Kidney (tissue), 13 donors: ENCODE measurements at regions not wholly inside any gene's neighbourhood (a gene's known extent, or its start where the extent isn't known, plus 50 kb on each side); places are given as distances from the start of the nearest gene placed in this dataset.

Source experiments
- DNase-seq, 5 donors: peaks; one replicate each; pipeline ENCODE4 v3.0.0-alpha.2; 2013 to 2020
- FAIRE-seq: peaks from 2 replicates; lab custom pipeline; 2012; peaks lifted over from hg19 to GRCh38; lab: Jason Lieb, UNC
- H3K27ac ChIP-seq, 2 donors: one replicate each; pipeline ENCODE4 v1.7.0; 2013; ENCODE audit warnings: low read depth in 2 of 2, low read length in 2 of 2, inconsistent platforms in 1 of 2
- H3K27me3 ChIP-seq: one replicate; pipeline ENCODE4 v1.7.1; 2013; ENCODE audit warnings: low read length, inconsistent platforms; ENCODE audit not compliant: control insufficient read depth, insufficient read depth
- H3K36me3 ChIP-seq, 3 donors: one replicate each; pipeline versions ENCODE4 v1.7.0 to v1.7.1; 2013; ENCODE audit warnings: low read length in 3 of 3, control low read depth in 1 of 3, inconsistent platforms in 1 of 3; ENCODE audit not compliant: insufficient read depth in 3 of 3, control insufficient read depth in 2 of 3
- H3K4me1 ChIP-seq, 3 donors: one replicate each; pipeline versions ENCODE4 v1.7.0 to v1.7.1; 2013; ENCODE audit warnings: low read length in 3 of 3, inconsistent platforms in 1 of 3, low read depth in 1 of 3; ENCODE audit not compliant: control insufficient read depth in 2 of 3, insufficient read depth in 2 of 3
- H3K4me3 ChIP-seq, 3 donors: one replicate each; pipeline versions ENCODE4 v1.7.0 to v1.8.1; 2013; ENCODE audit warnings: low read length in 3 of 3, control low read depth in 1 of 3, inconsistent platforms in 1 of 3
- H3K9ac ChIP-seq, 3 donors: one replicate each; pipeline versions ENCODE4 v1.7.0 to v1.7.1; 2013; ENCODE audit warnings: low read length in 3 of 3, control low read depth in 1 of 3, inconsistent platforms in 1 of 3
- H3K9me3 ChIP-seq, 3 donors: one replicate each; pipeline versions ENCODE4 v1.7.0 to v1.7.1; 2013; ENCODE audit warnings: low read length in 3 of 3, control low read depth in 1 of 3, inconsistent platforms in 1 of 3; ENCODE audit not compliant: control insufficient read depth in 2 of 3, insufficient read depth in 1 of 3
- CTCF ChIP-seq: IDR thresholded peaks from 3 replicates; pipeline ENCODE4 v1.5.1; 2012; ENCODE audit warnings: mild to moderate bottlenecking, moderate library complexity, borderline replicate concordance; ENCODE audit not compliant: insufficient read depth; ENCODE audit errors: extremely low read depth
- intact Hi-C: fragments of 100-400 bp; cut with DNase I; formaldehyde crosslinking; loops from one replicate; pipeline ENCODE4 v1.11.1; 2022
- donor health status: control.
- donor health status: control.
- donor health status: control.
- donor health status: control.
- donor health status: control.
- donor health status: DM: yes; HTN: yes; CAD: no.
- donor health status: Normal renal cell carcinoma (clear cell type).

DNA sequence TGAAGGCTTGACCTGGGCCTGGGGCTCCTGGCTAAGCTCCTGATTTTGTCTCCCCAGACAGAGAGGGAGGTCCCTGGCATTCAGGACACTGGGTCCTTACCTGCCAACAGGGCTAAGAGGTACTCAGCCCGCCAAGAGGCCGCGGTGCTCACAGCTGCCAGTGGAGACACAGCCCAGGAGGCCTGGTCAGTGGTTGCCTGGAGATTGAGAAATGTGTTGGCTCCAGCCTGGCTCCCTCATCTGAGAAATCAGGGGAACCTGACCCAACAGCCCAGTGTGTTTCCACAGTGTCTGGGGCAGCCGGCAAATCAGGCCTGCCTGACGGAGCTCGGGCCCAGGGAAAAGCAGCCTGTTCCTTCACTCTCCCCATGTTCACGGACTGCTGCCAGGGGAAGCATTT, 79.4 kb upstream of the NAV2 start:
- FAIRE-seq (no peak), DNase-seq (no peak)
- Histone ChIP-seq H3K4me1 (peaks cover 0 to 4% (median 0%) of the 10 kb centered on the region in 3 donors), H3K27ac (no peak overlapping the region), H3K9ac (no peak overlapping the region), H3K4me3 (no peak overlapping the region), H3K9me3 (no peaks in the 10 kb centered on the region), H3K27me3 (no peaks in the 10 kb centered on the region), H3K36me3 (no peaks in the 10 kb centered on the region)
- no peak for TF ChIP-seq CTCF
- intact Hi-C loops = no loop called here

DNA sequence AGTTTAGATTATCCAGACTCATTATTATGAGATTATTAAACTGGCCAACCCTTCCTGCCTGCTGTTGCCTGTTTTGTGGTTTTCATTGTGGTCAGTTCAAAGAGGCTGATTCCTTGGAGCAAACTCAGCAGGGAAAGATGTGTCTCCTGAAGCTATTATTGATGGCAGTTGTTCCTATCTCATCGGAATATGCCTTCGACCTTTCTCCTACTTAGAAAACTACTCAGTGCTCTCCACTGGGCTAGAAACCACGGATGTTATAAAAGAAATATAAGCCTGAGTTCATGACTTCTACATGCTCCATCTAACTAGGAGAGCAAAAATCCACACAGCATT, 80.2 kb upstream of the NAV2 start:
- H3K27ac ChIP-seq = no peak overlapping the region

GRCh38 chr11:19631712-19632498, 80.7 kb upstream of the NAV2 start:
- H3K4me3 ChIP-seq = no peak overlapping the region
- FAIRE-seq = no peak

More for the DNA sequence above, 80.2 kb upstream of the NAV2 start:
- FAIRE-seq = no peak
- intact Hi-C loops = no loop called here
- Histone ChIP-seq H3K27me3 (no peaks in the 10 kb centered on the region), H3K4me3 (no peak overlapping the region), H3K4me1 (peaks cover 0 to 6% (median 0%) of the 10 kb centered on the region in 3 donors), H3K9ac (no peak overlapping the region), H3K36me3 (no peaks in the 10 kb centered on the region), H3K9me3 (no peaks in the 10 kb centered on the region)
- DNase-seq = no peak
- TF ChIP-seq CTCF = no peak

More at GRCh38 chr11:19631712-19632498, 80.7 kb upstream of the NAV2 start:
- Histone ChIP-seq H3K4me1 (peaks cover 0 to 6% (median 0%) of the 10 kb centered on the region in 3 donors), H3K27ac (no peak overlapping the region), H3K36me3 (no peaks in the 10 kb centered on the region), H3K9ac (no peak overlapping the region), H3K9me3 (no peaks in the 10 kb centered on the region), H3K27me3 (no peaks in the 10 kb centered on the region)
- no peak for TF ChIP-seq CTCF
- DNase-seq = no peak
- intact Hi-C loops = no loop called here
